ENCODE measurements at regions not wholly inside any gene's neighbourhood (a gene's known extent, or its start where the extent isn't known, plus 50 kb on each side); places are given as distances from the start of the nearest gene placed in this dataset.

DNA sequence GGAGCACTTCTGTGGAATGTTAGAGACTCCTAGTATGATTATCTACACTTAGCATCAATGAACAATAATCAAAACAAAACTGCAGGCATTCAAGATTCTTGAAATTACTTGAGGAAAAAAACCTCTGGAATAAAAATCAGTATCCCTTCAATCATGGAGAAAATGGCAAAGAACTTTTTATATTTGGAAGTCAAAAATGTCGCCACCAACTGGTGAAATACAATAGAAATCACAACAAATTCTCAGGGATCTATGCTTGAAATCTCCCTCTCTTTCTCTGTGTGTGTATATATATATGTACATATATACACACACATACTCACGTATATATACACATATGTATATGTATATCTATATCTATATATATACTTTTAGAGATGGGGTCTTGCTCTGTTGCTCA, 378.9 kb upstream of the ALCAM start:
- Histone ChIP-seq H3K27ac (no peak overlapping the region), H3K9me3 (no peaks in the 10 kb centered on the region), H3K36me3 (no peaks in the 10 kb centered on the region), H3K4me1 (no peaks in the 10 kb centered on the region), H3K4me3 (no peak overlapping the region), H3K27me3 (no peaks in the 10 kb centered on the region)
- TF ChIP-seq, protein P1, sequence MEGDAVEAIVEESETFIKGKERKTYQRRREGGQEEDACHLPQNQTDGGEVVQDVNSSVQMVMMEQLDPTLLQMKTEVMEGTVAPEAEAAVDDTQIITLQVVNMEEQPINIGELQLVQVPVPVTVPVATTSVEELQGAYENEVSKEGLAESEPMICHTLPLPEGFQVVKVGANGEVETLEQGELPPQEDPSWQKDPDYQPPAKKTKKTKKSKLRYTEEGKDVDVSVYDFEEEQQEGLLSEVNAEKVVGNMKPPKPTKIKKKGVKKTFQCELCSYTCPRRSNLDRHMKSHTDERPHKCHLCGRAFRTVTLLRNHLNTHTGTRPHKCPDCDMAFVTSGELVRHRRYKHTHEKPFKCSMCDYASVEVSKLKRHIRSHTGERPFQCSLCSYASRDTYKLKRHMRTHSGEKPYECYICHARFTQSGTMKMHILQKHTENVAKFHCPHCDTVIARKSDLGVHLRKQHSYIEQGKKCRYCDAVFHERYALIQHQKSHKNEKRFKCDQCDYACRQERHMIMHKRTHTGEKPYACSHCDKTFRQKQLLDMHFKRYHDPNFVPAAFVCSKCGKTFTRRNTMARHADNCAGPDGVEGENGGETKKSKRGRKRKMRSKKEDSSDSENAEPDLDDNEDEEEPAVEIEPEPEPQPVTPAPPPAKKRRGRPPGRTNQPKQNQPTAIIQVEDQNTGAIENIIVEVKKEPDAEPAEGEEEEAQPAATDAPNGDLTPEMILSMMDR (IDR thresholded peaks at IDR 0.05) = no peak
- DNase-seq (no peak), ATAC-seq (no peak)
- intact Hi-C loops (cut with DNase I) = no loop called here

DNA sequence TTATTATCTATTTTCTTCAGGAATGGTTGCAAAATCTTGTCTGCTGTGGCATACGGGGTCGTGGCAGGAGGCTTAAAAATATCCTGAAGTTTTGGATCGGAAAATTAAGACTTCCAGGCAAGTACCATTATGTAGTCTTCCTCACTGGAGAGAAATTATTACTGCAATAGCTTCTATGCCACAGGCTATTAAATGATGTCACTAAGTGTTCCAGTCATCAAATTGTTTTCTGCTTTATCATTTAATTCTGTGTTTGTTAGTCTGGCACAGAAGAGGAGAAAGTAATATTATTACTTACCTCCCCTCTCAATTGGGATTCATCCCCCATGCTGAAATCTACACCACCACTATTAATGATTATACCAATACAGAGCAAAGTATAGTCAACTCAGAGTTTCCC, 378.2 kb upstream of the ALCAM start:
- DNase-seq = no peak
- H3K4me1 ChIP-seq = no peaks in the 10 kb centered on the region
- intact Hi-C loops (cut with DNase I) = no loop called here
- H3K4me3 ChIP-seq = no peak overlapping the region
- no peak for ATAC-seq
- no peaks in the 10 kb centered on the region for H3K9me3 ChIP-seq
- no peaks in the 10 kb centered on the region for H3K27me3 ChIP-seq
- no peak overlapping the region for H3K27ac ChIP-seq
- TF ChIP-seq, protein P1 (IDR thresholded peaks at IDR 0.05) = no peak
- H3K36me3 ChIP-seq = no peaks in the 10 kb centered on the region

DNA sequence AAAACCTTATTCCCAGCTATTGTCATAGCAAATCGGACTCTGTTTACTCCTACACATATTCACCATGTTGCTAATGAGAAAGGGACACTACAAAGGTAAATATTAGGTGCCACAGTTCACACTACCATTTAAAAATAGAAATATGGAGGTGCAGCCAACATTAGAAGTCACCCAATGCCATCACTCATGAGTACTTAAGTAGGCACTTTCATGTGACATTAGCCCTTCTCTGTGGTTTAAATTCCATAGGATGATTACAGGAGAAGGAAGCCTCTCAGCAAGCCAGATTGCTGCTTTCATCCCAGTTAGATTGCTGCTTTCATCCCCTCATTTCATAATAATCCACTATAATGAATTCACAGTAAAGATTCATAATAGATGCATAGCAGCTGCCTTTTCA, 376.8 kb upstream of the ALCAM start:
- Histone ChIP-seq H3K27me3 (no peaks in the 10 kb centered on the region), H3K4me1 (no peaks in the 10 kb centered on the region), H3K27ac (no peak overlapping the region), H3K4me3 (no peak overlapping the region), H3K36me3 (no peaks in the 10 kb centered on the region), H3K9me3 (no peaks in the 10 kb centered on the region)
- intact Hi-C loops (cut with DNase I) = no loop called here
- ATAC-seq (no peak), DNase-seq (no peak)
- TF ChIP-seq, protein P1 (IDR thresholded peaks at IDR 0.05) = no peak

DNA sequence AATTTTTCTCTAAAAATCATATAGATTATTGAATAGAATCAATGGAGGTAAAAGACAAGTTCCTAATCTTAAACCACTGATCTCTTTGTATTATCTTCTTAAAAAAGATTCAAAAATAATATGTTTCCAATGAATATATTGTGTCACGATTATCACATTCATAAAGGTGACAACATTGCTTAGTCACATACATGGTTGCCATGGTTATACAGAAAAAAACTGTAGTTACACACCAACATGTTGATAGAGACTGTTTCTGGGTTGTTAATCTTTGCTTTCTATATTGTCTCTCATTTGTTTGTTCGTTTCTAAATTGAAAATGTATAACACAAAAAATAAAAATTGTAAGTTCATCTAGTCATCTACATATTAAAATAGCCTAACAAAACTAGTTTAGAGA, 376.0 kb upstream of the ALCAM start:
- H3K9me3 ChIP-seq = no peaks in the 10 kb centered on the region
- TF ChIP-seq, protein P1 (IDR thresholded peaks at IDR 0.05) = no peak

DNA sequence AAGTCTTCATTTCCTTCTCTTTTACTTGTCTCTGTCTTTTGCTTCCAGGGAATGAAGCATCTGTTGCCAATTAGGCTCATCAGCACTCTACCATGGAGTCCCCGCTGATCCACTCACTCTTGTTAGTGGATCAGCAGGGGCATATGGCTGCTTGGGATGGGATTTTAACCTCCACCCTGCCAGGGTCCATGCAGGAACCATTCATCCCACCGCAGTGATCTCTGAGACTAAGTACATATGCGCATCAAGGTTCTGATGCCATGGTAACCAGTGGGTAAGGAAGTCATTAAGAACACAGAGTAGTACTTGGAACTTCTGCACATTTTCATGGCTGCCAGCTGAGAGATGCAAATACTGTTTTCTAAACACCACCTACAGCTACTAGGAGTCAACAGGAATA, 374.0 kb upstream of the ALCAM start:
- ATAC-seq (no peak), DNase-seq (no peak)
- Histone ChIP-seq H3K9me3 (no peaks in the 10 kb centered on the region), H3K36me3 (no peaks in the 10 kb centered on the region), H3K4me3 (no peak overlapping the region), H3K4me1 (no peaks in the 10 kb centered on the region), H3K27me3 (no peaks in the 10 kb centered on the region), H3K27ac (no peak overlapping the region)
- TF ChIP-seq, protein P1 (IDR thresholded peaks at IDR 0.05) = no peak
- intact Hi-C loops (cut with DNase I) = no loop called here

More for the DNA sequence above, 376.0 kb upstream of the ALCAM start:
- ATAC-seq (no peak), DNase-seq (no peak)
- Histone ChIP-seq H3K27ac (no peak overlapping the region), H3K4me1 (no peaks in the 10 kb centered on the region), H3K27me3 (no peaks in the 10 kb centered on the region), H3K36me3 (no peaks in the 10 kb centered on the region), H3K4me3 (no peak overlapping the region)
- intact Hi-C loops (cut with DNase I) = no loop called here

DNA sequence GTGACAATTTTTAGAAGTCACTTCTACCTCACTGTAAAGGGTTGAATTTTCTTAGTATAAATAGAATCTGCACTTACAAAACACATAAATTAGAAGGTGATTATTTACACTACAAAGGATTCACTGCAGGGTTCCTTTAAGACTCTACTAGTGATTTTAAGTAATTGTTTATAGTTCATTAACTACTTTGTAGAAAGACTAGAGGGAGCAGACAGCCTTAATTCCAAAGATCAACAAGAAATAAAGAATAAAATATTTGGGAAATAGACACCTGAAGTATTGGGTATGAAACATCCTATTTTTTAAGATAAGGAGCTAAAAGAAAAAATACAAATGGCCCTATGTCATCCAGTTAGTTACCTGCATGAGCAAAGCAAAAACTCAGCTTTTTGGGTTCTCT, 360.5 kb upstream of the ALCAM start:
- ATAC-seq (no peak), DNase-seq (no peak)
- intact Hi-C loops (cut with DNase I) = no loop called here
- TF ChIP-seq, protein P1 (IDR thresholded peaks at IDR 0.05) = no peak
- no peaks in the 10 kb centered on the region for H3K9me3 ChIP-seq
- H3K27ac ChIP-seq = no peak overlapping the region
- no peak overlapping the region for H3K4me3 ChIP-seq
- H3K36me3 ChIP-seq = no peaks in the 10 kb centered on the region
- no peaks in the 10 kb centered on the region for H3K4me1 ChIP-seq
- H3K27me3 ChIP-seq = no peaks in the 10 kb centered on the region

Measured in upper lobe of right lung (tissue), 1 donor.